ENCODE measurements at regions not wholly inside any gene's neighbourhood (a gene's known extent, or its start where the extent isn't known, plus 50 kb on each side); places are given as distances from the start of the nearest gene placed in this dataset.

DNA sequence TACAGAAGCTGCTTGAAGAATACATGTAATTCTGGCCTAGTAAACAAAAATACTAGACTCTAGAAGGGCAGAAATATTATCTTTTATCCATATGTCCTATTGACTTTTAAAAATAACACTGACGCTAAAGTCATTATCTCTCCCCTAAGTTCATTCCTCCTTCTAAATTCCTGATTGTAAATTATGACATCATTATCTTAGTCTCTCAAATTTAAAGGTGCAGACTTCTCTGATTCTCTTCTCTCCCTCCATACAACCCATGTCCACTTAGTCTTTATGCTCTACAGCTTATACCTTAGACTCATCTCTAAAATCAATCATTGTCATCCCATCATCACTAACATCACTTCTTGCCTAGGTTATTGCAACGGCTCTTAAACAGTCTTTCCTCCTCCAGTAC, 327.9 kb upstream of the GRIA3 start:
- Mint-ChIP-seq H3K4me3 (no peak overlapping the region), H3K27ac (no peak overlapping the region), H3K27me3 (no peaks in the 10 kb centered on the region), H3K4me1 (no peaks in the 10 kb centered on the region), H3K9me3 (ENCODE audit: insufficient read depth) (no peaks in the 10 kb centered on the region)
- Histone ChIP-seq H4K20me1 (ENCODE audit: control insufficient read depth, insufficient read depth, low read length, poor library complexity, severe bottlenecking) (no peaks in the 10 kb centered on the region), H3K4me2 (replicated peaks; ENCODE audit: low read depth, low read length, poor library complexity, severe bottlenecking) (no peak overlapping the region), H2AFZ (ENCODE audit: insufficient read depth, low read depth, low read length, poor library complexity, severe bottlenecking) (no peak overlapping the region), H3K4me1 (ENCODE audit: control insufficient read depth in 2 of 2, insufficient read depth in 2 of 2, low read length in 2 of 2) (no peaks in the 10 kb centered on the region), H3K27me3 (replicated peaks in 1 of 4; ENCODE audit: control extremely low read depth in 1 of 4, control insufficient read depth in 3 of 4, insufficient read depth in 4 of 4, low read length in 3 of 4) (no peaks in the 10 kb centered on the region), H3K9ac (ENCODE audit: low read length) (no peak overlapping the region), H3K4me3 (ENCODE audit: control extremely low read depth in 1 of 5, extremely low read depth in 1 of 5, insufficient read depth in 1 of 5, low read depth in 2 of 5, low read length in 4 of 5) (no peak overlapping the region), H3K27ac (ENCODE audit: low read length in 2 of 2) (no peak overlapping the region), H3K79me2 (ENCODE audit: control insufficient read depth, insufficient read depth, low read length) (no peaks in the 10 kb centered on the region), H3K36me3 (replicated peaks in 1 of 2; ENCODE audit: control extremely low read depth in 1 of 2, control insufficient read depth in 1 of 2, extremely low read depth in 1 of 2, insufficient read depth in 2 of 2, low read length in 1 of 2) (no peaks in the 10 kb centered on the region), H3K9me3 (ENCODE audit: control extremely low read depth in 1 of 3, control insufficient read depth in 2 of 3, insufficient read depth in 1 of 3, low read length in 2 of 3) (no peaks in the 10 kb centered on the region)
- CTCF ChIA-PET: no interaction called here
- POLR2A ChIA-PET: no interaction called here
- no peak for TF ChIP-seq EZH2 (IDR thresholded peaks at IDR 0.05; ENCODE audit: borderline replicate concordance, insufficient read depth, low read depth, low read length, poor library complexity, severe bottlenecking)
- TF ChIP-seq, protein P1, sequence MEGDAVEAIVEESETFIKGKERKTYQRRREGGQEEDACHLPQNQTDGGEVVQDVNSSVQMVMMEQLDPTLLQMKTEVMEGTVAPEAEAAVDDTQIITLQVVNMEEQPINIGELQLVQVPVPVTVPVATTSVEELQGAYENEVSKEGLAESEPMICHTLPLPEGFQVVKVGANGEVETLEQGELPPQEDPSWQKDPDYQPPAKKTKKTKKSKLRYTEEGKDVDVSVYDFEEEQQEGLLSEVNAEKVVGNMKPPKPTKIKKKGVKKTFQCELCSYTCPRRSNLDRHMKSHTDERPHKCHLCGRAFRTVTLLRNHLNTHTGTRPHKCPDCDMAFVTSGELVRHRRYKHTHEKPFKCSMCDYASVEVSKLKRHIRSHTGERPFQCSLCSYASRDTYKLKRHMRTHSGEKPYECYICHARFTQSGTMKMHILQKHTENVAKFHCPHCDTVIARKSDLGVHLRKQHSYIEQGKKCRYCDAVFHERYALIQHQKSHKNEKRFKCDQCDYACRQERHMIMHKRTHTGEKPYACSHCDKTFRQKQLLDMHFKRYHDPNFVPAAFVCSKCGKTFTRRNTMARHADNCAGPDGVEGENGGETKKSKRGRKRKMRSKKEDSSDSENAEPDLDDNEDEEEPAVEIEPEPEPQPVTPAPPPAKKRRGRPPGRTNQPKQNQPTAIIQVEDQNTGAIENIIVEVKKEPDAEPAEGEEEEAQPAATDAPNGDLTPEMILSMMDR (IDR thresholded peaks at IDR 0.05): no peak
- WGBS (ENCODE audit: insufficient coverage): 0% methylated on average over 1 of the region's 2 CpGs
- ATAC-seq (ENCODE audit: low read depth) (no peak), DNase-seq (no peak)
- intact Hi-C loops (cut with micrococcal nuclease): no loop called here

DNA sequence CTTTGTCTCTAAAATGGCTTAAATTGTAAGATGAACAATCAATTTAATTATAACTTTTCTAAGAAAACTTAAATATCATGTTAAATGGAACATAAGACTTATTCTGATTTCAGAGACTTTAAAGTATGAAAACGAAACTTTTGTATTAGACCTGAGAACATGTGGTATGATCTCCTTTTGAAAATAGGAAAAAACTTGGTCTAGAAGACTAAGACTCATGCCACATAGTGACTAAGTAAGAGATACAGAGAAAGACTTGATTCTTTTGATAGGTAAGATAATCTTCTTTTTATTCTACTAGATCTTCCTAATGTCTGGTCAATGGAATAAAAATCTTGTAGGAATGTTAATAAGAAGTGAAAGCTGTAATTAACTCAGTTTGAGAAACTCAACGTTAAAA, 326.3 kb upstream of the GRIA3 start:
- Mint-ChIP-seq H3K9me3 (ENCODE audit: insufficient read depth) (no peaks in the 10 kb centered on the region), H3K27me3 (no peaks in the 10 kb centered on the region), H3K4me1 (no peaks in the 10 kb centered on the region), H3K27ac (no peak overlapping the region), H3K4me3 (no peak overlapping the region)
- H4K20me1 ChIP-seq (ENCODE audit: control insufficient read depth, insufficient read depth, low read length, poor library complexity, severe bottlenecking): no peaks in the 10 kb centered on the region
- H3K36me3 ChIP-seq (replicated peaks in 1 of 2; ENCODE audit: control extremely low read depth in 1 of 2, control insufficient read depth in 1 of 2, extremely low read depth in 1 of 2, insufficient read depth in 2 of 2, low read length in 1 of 2): no peaks in the 10 kb centered on the region
- TF ChIP-seq, protein P1 (IDR thresholded peaks at IDR 0.05): no peak
- 40% methylated on average over 1 of the region's 2 CpGs for WGBS (ENCODE audit: insufficient coverage)
- ChIA-PET CTCF (no interaction called here), POLR2A (no interaction called here)
- no peak for ATAC-seq (ENCODE audit: low read depth)
- no peaks in the 10 kb centered on the region for H3K27me3 ChIP-seq (replicated peaks in 1 of 4; ENCODE audit: control extremely low read depth in 1 of 4, control insufficient read depth in 3 of 4, insufficient read depth in 4 of 4, low read length in 3 of 4)
- H3K4me1 ChIP-seq (ENCODE audit: control insufficient read depth in 2 of 2, insufficient read depth in 2 of 2, low read length in 2 of 2): no peaks in the 10 kb centered on the region
- no peak overlapping the region for H3K9ac ChIP-seq (ENCODE audit: low read length)
- H3K79me2 ChIP-seq (ENCODE audit: control insufficient read depth, insufficient read depth, low read length): no peaks in the 10 kb centered on the region
- no peak overlapping the region for H3K27ac ChIP-seq (ENCODE audit: low read length in 2 of 2)
- intact Hi-C loops (cut with micrococcal nuclease): no loop called here
- no peak overlapping the region for H3K4me3 ChIP-seq (ENCODE audit: control extremely low read depth in 1 of 5, extremely low read depth in 1 of 5, insufficient read depth in 1 of 5, low read depth in 2 of 5, low read length in 4 of 5)
- DNase-seq: no peak
- no peak overlapping the region for H3K4me2 ChIP-seq (replicated peaks; ENCODE audit: low read depth, low read length, poor library complexity, severe bottlenecking)
- H2AFZ ChIP-seq (ENCODE audit: insufficient read depth, low read depth, low read length, poor library complexity, severe bottlenecking): no peak overlapping the region
- no peaks in the 10 kb centered on the region for H3K9me3 ChIP-seq (ENCODE audit: control extremely low read depth in 1 of 3, control insufficient read depth in 2 of 3, insufficient read depth in 1 of 3, low read length in 2 of 3)

Data from B cell (primary cell).